ENCODE measurements at regions not wholly inside any gene's neighbourhood (a gene's known extent, or its start where the extent isn't known, plus 50 kb on each side); places are given as distances from the start of the nearest gene placed in this dataset.

DNA sequence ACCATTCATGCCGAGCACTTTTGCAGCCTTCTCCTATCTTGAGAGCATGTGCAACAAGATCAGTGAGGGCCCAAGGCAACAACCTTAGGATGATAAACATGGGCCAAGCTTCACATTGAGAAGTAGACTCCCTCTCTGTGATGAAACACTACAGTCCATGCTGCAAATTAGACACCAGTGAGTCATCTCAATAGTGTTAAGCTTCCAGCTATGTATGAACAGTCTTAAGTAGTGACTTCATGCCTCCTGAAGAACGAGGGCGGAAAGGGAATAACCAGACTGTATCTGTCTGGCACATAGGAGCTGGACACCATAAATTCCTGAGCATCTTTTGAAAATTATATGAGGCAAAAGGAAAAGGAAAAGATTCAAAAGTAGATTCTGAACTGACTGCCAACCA, 309.9 kb upstream of the SLITRK1 start:
- Histone ChIP-seq H3K79me2 (ENCODE audit: insufficient read depth, low read length) (no peaks in the 10 kb centered on the region), H4K20me1 (ENCODE audit: insufficient read depth, low read length, poor library complexity, severe bottlenecking) (no peaks in the 10 kb centered on the region), H2AFZ (ENCODE audit: low read length) (no peak overlapping the region), H3K4me2 (ENCODE audit: low read depth, low read length, poor library complexity, severe bottlenecking) (no peak overlapping the region), H3K4me1 (ENCODE audit: insufficient read depth, low read length, poor library complexity, severe bottlenecking) (peaks cover 16% of the 10 kb centered on the region), H3K36me3 (ENCODE audit: insufficient read depth, low read length) (no peaks in the 10 kb centered on the region), H3K9me2 (replicated peaks; ENCODE audit: low read depth, low read length) (no peaks in the 10 kb centered on the region), H3K9me3 (ENCODE audit: insufficient read depth, low read depth, low read length) (peaks cover 3% of the 10 kb centered on the region; the same call in 1 of the 2 replicates), H3K9ac (ENCODE audit: low read depth, low read length, poor library complexity, severe bottlenecking) (no peak overlapping the region), H3K27me3 (ENCODE audit: insufficient read depth, low read length, poor library complexity, severe bottlenecking) (no peaks in the 10 kb centered on the region), H3K4me3 (ENCODE audit: low read length, poor library complexity, severe bottlenecking) (no peak overlapping the region), H3F3A (ENCODE audit: low read depth) (no peaks in the 10 kb centered on the region)
- TF ChIP-seq, protein P1, sequence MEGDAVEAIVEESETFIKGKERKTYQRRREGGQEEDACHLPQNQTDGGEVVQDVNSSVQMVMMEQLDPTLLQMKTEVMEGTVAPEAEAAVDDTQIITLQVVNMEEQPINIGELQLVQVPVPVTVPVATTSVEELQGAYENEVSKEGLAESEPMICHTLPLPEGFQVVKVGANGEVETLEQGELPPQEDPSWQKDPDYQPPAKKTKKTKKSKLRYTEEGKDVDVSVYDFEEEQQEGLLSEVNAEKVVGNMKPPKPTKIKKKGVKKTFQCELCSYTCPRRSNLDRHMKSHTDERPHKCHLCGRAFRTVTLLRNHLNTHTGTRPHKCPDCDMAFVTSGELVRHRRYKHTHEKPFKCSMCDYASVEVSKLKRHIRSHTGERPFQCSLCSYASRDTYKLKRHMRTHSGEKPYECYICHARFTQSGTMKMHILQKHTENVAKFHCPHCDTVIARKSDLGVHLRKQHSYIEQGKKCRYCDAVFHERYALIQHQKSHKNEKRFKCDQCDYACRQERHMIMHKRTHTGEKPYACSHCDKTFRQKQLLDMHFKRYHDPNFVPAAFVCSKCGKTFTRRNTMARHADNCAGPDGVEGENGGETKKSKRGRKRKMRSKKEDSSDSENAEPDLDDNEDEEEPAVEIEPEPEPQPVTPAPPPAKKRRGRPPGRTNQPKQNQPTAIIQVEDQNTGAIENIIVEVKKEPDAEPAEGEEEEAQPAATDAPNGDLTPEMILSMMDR (conservative IDR thresholded peaks at IDR 0.05; ENCODE audit: low read length), result no peak
- TF ChIP-seq EZH2phosphoT487 (IDR thresholded peaks at IDR 0.05; ENCODE audit: borderline replicate concordance), result no peak

- Histone ChIP-seq H3K27me3 (ENCODE audit: insufficient read depth, low read length, poor library complexity, severe bottlenecking) (no peaks in the 10 kb centered on the region), H3F3A (ENCODE audit: low read depth) (no peaks in the 10 kb centered on the region), H3K9ac (ENCODE audit: low read depth, low read length, poor library complexity, severe bottlenecking) (no peak overlapping the region), H2AFZ (ENCODE audit: low read length) (no peak overlapping the region), H4K20me1 (ENCODE audit: insufficient read depth, low read length, poor library complexity, severe bottlenecking) (no peaks in the 10 kb centered on the region), H3K4me2 (ENCODE audit: low read depth, low read length, poor library complexity, severe bottlenecking) (no peak overlapping the region), H3K79me2 (ENCODE audit: insufficient read depth, low read length) (no peaks in the 10 kb centered on the region), H3K4me1 (ENCODE audit: insufficient read depth, low read length, poor library complexity, severe bottlenecking) (peaks cover 16% of the 10 kb centered on the region), H3K9me2 (replicated peaks; ENCODE audit: low read depth, low read length) (no peaks in the 10 kb centered on the region), H3K36me3 (ENCODE audit: insufficient read depth, low read length) (no peaks in the 10 kb centered on the region), H3K9me3 (ENCODE audit: insufficient read depth, low read depth, low read length) (peaks cover 3% of the 10 kb centered on the region; the same call in 1 of the 2 replicates), H3K4me3 (ENCODE audit: low read length, poor library complexity, severe bottlenecking) (no peak overlapping the region)
- no peak for TF ChIP-seq EZH2phosphoT487 (IDR thresholded peaks at IDR 0.05; ENCODE audit: borderline replicate concordance)
- TF ChIP-seq, protein P1 (conservative IDR thresholded peaks at IDR 0.05; ENCODE audit: low read length), result no peak
These were observed 308.9 kb upstream of the SLITRK1 start for GRCh38 chr13:84191139-84191538.

DNA sequence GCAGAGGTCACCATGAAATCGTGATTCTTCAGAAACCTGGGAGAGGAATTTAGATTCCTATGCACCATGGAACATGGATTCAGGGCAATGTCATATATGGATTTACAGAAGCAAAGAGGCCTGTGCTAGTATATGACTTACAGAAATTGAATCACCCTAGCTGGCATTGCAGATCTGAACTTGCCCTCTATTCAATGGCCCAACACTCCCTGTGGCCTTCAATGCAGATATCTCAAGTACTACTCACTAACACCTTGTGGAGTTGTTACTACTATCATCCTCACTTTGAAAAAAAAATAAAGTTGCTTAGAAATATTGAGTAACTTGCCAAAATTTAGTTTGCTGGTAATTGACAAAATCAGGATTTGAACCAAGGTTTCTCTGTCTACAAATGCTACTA, 305.4 kb upstream of the SLITRK1 start:
- Histone ChIP-seq H3K9me2 (replicated peaks; ENCODE audit: low read depth, low read length) (no peaks in the 10 kb centered on the region), H3K4me2 (ENCODE audit: low read depth, low read length, poor library complexity, severe bottlenecking) (no peak overlapping the region), H3F3A (ENCODE audit: low read depth) (no peaks in the 10 kb centered on the region), H3K79me2 (ENCODE audit: insufficient read depth, low read length) (no peaks in the 10 kb centered on the region), H3K36me3 (ENCODE audit: insufficient read depth, low read length) (no peaks in the 10 kb centered on the region), H3K4me1 (ENCODE audit: insufficient read depth, low read length, poor library complexity, severe bottlenecking) (peaks cover 16% of the 10 kb centered on the region), H2AFZ (ENCODE audit: low read length) (no peak overlapping the region), H3K9ac (ENCODE audit: low read depth, low read length, poor library complexity, severe bottlenecking) (no peak overlapping the region), H3K4me3 (ENCODE audit: low read length, poor library complexity, severe bottlenecking) (no peak overlapping the region), H4K20me1 (ENCODE audit: insufficient read depth, low read length, poor library complexity, severe bottlenecking) (no peaks in the 10 kb centered on the region), H3K27me3 (ENCODE audit: insufficient read depth, low read length, poor library complexity, severe bottlenecking) (no peaks in the 10 kb centered on the region), H3K9me3 (ENCODE audit: insufficient read depth, low read depth, low read length) (no peaks in the 10 kb centered on the region)
- no peak for TF ChIP-seq EZH2phosphoT487 (IDR thresholded peaks at IDR 0.05; ENCODE audit: borderline replicate concordance)
- TF ChIP-seq, protein P1 (conservative IDR thresholded peaks at IDR 0.05; ENCODE audit: low read length), result no peak
